Keratinocyte (primary cell): ENCODE measurements at regions not wholly inside any gene's neighbourhood (a gene's known extent, or its start where the extent isn't known, plus 50 kb on each side); places are given as distances from the start of the nearest gene placed in this dataset.

Experiments
- CTCF ChIP-seq, 3 experiments: IDR thresholded peaks in 1 of 3; conservative IDR thresholded peaks in 1 of 3; optimal IDR thresholded peaks in 1 of 3; 2 replicates in 2 of 3; 3 replicates in 1 of 3; pipeline versions ENCODE3 to v1.5.1; 2011; ENCODE audit warnings: low read length in 3 of 3, mild to moderate bottlenecking in 3 of 3, moderate library complexity in 2 of 3, control low read depth in 1 of 3, inconsistent platforms in 1 of 3; ENCODE audit not compliant: insufficient read depth in 2 of 3; ENCODE audit errors: extremely low read depth in 1 of 3
- EZH2 ChIP-seq: IDR thresholded peaks from one replicate; pipeline ENCODE4 v1.6.1; 2012; ENCODE audit warnings: inconsistent platforms, mild to moderate bottlenecking, low read length, moderate library complexity

- TF ChIP-seq CTCF (optimal IDR thresholded peaks at IDR 0.05 in 1 of 3, IDR thresholded peaks at IDR 0.05 in 1 of 3, conservative IDR thresholded peaks at IDR 0.05 in 1 of 3; ENCODE audit: extremely low read depth in 1 of 3, insufficient read depth in 2 of 3, low read length in 3 of 3) (no peak), EZH2 (no peak)
Observed at GRCh38 chr7:124201768-124202349, 169.0 kb upstream of the TMEM229A start.
